Choroid plexus epithelial cell (primary cell): ENCODE measurements at regions not wholly inside any gene's neighbourhood (a gene's known extent, or its start where the extent isn't known, plus 50 kb on each side); places are given as distances from the start of the nearest gene placed in this dataset.
"Not testable (repeated sequence)": the region's sequence is repeated elsewhere in the genome, so short reads cannot be mapped to it uniquely, and the experiment has no call there.

Source experiments
- DNase-seq: peaks from one replicate; pipeline ENCODE4 v3.0.0-alpha.2; 2010; ENCODE audit warnings: low read depth
- H3K4me3 ChIP-seq: 2 replicates; pipeline ENCODE4 v1.5.1; 2011; ENCODE audit warnings: low read depth, mild to moderate bottlenecking, control low read depth, low read length, moderate library complexity
- TF ChIP-seq, protein P1 (sequence below): conservative IDR thresholded peaks from 2 replicates; pipeline ENCODE4 v1.5.1; 2011; ENCODE audit warnings: low read depth, mild to moderate bottlenecking, control low read depth, inconsistent platforms, low read length, moderate library complexity

GRCh38 chr5:138677782-138678181 lies 75.4 kb upstream of the CTNNA1 start:
- TF ChIP-seq, protein P1, sequence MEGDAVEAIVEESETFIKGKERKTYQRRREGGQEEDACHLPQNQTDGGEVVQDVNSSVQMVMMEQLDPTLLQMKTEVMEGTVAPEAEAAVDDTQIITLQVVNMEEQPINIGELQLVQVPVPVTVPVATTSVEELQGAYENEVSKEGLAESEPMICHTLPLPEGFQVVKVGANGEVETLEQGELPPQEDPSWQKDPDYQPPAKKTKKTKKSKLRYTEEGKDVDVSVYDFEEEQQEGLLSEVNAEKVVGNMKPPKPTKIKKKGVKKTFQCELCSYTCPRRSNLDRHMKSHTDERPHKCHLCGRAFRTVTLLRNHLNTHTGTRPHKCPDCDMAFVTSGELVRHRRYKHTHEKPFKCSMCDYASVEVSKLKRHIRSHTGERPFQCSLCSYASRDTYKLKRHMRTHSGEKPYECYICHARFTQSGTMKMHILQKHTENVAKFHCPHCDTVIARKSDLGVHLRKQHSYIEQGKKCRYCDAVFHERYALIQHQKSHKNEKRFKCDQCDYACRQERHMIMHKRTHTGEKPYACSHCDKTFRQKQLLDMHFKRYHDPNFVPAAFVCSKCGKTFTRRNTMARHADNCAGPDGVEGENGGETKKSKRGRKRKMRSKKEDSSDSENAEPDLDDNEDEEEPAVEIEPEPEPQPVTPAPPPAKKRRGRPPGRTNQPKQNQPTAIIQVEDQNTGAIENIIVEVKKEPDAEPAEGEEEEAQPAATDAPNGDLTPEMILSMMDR: no peak
- no peak overlapping the region for H3K4me3 ChIP-seq
- DNase-seq: no peak

DNA sequence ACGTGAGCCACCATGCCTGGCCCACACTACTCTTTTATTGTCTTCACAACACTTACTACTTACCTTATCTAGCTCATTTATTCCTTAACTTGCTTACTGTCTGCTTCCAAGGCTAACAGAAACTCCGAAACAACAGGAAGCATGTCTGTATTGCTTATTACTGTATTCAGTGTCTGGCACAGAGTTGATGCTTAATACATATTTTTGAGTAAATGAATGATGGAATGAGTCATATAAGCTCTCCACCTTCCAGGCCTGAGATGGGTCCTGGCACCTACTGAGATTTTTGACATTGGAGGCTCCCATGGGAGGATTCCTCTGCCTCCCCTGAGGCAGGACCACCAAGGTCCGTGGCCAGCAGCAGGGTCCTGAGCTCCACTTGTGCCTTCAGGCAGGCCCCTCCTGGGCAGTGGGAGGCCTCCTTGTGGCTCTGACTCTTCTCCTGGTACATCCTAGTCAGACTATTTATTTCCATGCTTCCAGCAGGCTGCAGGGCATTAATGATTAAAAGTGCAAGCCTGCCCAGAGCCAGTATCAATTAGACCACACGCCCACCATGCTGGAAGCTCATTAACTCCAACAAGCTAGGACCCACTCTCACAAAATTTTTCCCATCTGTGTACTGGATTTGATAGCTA lies 76.5 kb upstream of the CTNNA1 start:
- DNase-seq: no peak
- TF ChIP-seq, protein P1: no peak
- no peak overlapping the region for H3K4me3 ChIP-seq

- TF ChIP-seq, protein P1: no peak
- H3K4me3 ChIP-seq: no peak overlapping the region
- DNase-seq: no peak
Observed at GRCh38 chr5:138676002-138676401, 77.2 kb upstream of the CTNNA1 start.

GRCh38 chr5:138668451-138669380 lies 84.5 kb upstream of the CTNNA1 start:
- TF ChIP-seq, protein P1: no peak
- peak; percentile 66 for DNase-seq
- H3K4me3 ChIP-seq: no peak overlapping the region

- not testable (repeated sequence) for H3K4me3 ChIP-seq, DNase-seq
Observed at GRCh38 chr5:138667782-138668331, 85.4 kb upstream of the CTNNA1 start.

DNA sequence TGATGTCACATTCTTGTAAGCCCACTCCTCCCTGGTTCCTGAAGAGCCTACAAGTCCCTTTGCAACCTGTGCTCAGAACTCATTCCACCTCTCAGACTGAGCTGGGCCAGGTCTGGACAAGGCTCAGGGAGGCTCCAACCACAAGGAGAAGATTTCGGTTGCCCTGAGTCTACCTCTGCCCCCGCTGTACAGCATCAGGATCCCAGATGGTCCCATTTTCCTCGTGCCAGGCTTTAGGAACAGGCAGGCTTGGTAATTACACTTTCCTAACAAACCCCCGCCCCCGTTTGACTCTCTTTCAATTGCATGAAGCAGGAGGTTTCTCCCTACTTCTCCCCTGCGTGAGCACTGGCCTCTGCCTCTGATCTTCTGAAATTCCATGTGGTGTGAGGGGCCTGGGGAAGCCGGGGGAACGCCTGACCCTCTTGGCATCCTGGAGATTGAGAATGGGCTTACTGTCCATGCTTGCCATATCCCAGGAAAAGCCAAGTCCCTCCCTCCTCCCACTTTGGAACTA lies 86.9 kb upstream of the CTNNA1 start:
- TF ChIP-seq, protein P1: no peak
- H3K4me3 ChIP-seq: no peak overlapping the region
- no peak for DNase-seq

DNA sequence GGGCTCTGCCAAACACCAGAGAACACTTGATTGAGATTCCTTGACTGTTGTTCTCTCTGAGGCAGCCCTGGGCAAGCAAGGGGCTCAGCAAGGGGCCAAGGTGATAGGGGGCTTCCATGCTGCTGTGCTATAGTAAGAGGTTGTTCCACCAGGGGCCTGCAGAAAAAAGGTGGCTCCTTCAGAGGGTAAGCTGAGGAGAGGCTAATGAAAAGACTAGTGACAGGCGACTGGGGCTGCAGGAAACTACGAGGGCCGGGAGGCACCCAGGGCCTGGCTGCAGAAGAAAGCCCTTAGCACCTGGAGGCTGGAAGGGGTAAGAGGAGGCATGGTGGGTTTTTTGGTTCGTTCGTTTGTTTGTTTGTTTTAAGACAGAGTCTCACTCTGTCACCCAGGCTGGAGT lies 88.0 kb upstream of the CTNNA1 start:
- no peak for DNase-seq
- no peak overlapping the region for H3K4me3 ChIP-seq
- TF ChIP-seq, protein P1: no peak
